CD4-positive, alpha-beta T cell (primary cell): ENCODE measurements at regions not wholly inside any gene's neighbourhood (a gene's known extent, or its start where the extent isn't known, plus 50 kb on each side); places are given as distances from the start of the nearest gene placed in this dataset.
A peak's percentile ranks its signal among the peaks of the same experiment; 100 is the strongest.

ENCODE experiments used
- ATAC-seq: fragments of 200-7000 bp; cut with Tn5 transposase; one replicate; pipeline ENCODE4 v1.10.0; 2022; ENCODE audit warnings: mild to moderate bottlenecking; ENCODE audit not compliant: poor library complexity
- CTCF ChIA-PET: fragments of 350-600 bp; sonication (Branson Sonifier 250); formaldehyde crosslinking; loops from one replicate; lab custom pipeline; 2021; ENCODE audit warnings: antibody characterized with exemption, inconsistent platforms; lab: Charles Lee
- POLR2A ChIA-PET: fragments of 350-600 bp; sonication (Branson Sonifier 250); formaldehyde crosslinking; loops from one replicate; lab custom pipeline; 2021; ENCODE audit warnings: antibody characterized with exemption, inconsistent platforms; lab: Charles Lee
- DNase-seq, 14 experiments: peaks; one replicate each; pipeline ENCODE4 v3.0.0-alpha.2; 2013 to 2020; ENCODE audit warnings: mixed read lengths in 2 of 14
- H3K27ac ChIP-seq, 2 donors: one replicate each; pipeline versions ENCODE4 v1.5.1 to v1.7.0; 2013; ENCODE audit warnings: low read length in 2 of 2, low read depth in 1 of 2, mild to moderate bottlenecking in 1 of 2
- H3K27me3 ChIP-seq, 2 experiments: 1 replicate in 1 of 2; 2 replicates in 1 of 2; pipeline versions ENCODE4 v1.6.1 to v1.7.0; 2013; ENCODE audit warnings: low read length in 2 of 2, control low read depth in 1 of 2, mild to moderate bottlenecking in 1 of 2, moderate library complexity in 1 of 2; ENCODE audit not compliant: insufficient read depth in 2 of 2, control insufficient read depth in 1 of 2
- H3K36me3 ChIP-seq: one replicate; pipeline ENCODE4 v1.6.1; 2013; ENCODE audit warnings: low read length, control low read depth; ENCODE audit not compliant: insufficient read depth
- H3K4me1 ChIP-seq: one replicate; pipeline ENCODE4 v1.6.1; 2013; ENCODE audit warnings: low read length, control low read depth; ENCODE audit not compliant: insufficient read depth
- H3K4me3 ChIP-seq: one replicate; pipeline ENCODE4 v1.5.1; 2013; ENCODE audit warnings: mild to moderate bottlenecking, low read length, moderate library complexity
- H3K9me3 ChIP-seq, 2 experiments: 1 replicate in 1 of 2; 2 replicates in 1 of 2; pipeline versions ENCODE4 v1.6.1 to v1.7.0; 2013; ENCODE audit warnings: low read length in 2 of 2, mild to moderate bottlenecking in 2 of 2, control low read depth in 1 of 2, moderate library complexity in 1 of 2; ENCODE audit not compliant: control insufficient read depth in 1 of 2, insufficient read depth in 1 of 2
- H3K27ac Mint-ChIP-seq: one replicate; pipeline ENCODE4 v1.8.0; 2020; ENCODE audit warnings: mixed read lengths
- H3K27me3 Mint-ChIP-seq: one replicate; pipeline ENCODE4 v1.8.0; 2021; ENCODE audit warnings: mixed read lengths
- H3K36me3 Mint-ChIP-seq: one replicate; pipeline ENCODE4 v1.8.0; 2021; ENCODE audit warnings: low read depth, mixed read lengths
- H3K4me1 Mint-ChIP-seq: one replicate; pipeline ENCODE4 v1.8.0; 2021; ENCODE audit warnings: low read depth, mixed read lengths
- H3K4me3 Mint-ChIP-seq: one replicate; pipeline ENCODE4 v1.8.0; 2020; ENCODE audit warnings: mild to moderate bottlenecking, mixed read lengths
- H3K9me3 Mint-ChIP-seq: one replicate; pipeline ENCODE4 v1.8.0; 2020; ENCODE audit warnings: mixed read lengths
- CTCF ChIP-seq: fragments of 200-600 bp; IDR thresholded peaks from one replicate; pipeline ENCODE4 v1.8.0; 2022; ENCODE audit warnings: antibody characterized with exemption, mild to moderate bottlenecking
- intact Hi-C, 2 experiments: fragments of 100-400 bp; cut with DNase I in 1 of 2; cut with micrococcal nuclease in 1 of 2; formaldehyde crosslinking; loops; one replicate each; pipeline versions ENCODE4 v1.15.1 to v1.9.0; 2023 to 2025; cut with DNase I, micrococcal nuclease

DNA sequence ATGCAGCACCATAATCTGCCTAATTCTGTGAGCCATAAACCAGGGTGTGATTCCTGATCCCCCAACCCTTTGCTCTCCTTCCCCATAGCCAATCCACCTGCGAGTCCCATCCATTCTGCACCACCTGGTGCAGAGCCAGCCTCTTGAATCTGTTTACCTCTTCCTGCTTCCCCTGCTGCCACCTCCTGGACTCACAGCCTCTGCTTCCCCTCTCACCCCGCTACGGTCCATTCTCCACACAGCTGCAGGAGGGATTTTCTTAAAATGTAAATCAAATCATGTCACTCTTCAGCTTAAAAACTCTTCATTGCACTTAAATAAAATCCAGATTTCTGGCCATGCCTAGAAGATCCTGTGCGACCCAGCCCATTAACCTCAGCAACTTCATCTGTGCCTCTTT lies 186.7 kb downstream of the FOXD2 start:
- CTCF ChIA-PET: no interaction called here
- Histone ChIP-seq H3K4me3 (no peak overlapping the region), H3K36me3 (no peaks in the 10 kb centered on the region), H3K4me1 (no peaks in the 10 kb centered on the region), H3K9me3 (no peaks in the 10 kb centered on the region), H3K27me3 (no peaks in the 10 kb centered on the region), H3K27ac (no peak overlapping the region)
- no peaks in the 10 kb centered on the region for H3K4me1 Mint-ChIP-seq
- TF ChIP-seq CTCF: no peak
- H3K27me3 Mint-ChIP-seq: peaks cover 18% of the 10 kb centered on the region
- intact Hi-C loops: no loop called here
- no peak overlapping the region for H3K4me3 Mint-ChIP-seq
- POLR2A ChIA-PET: no interaction called here
- no peaks in the 10 kb centered on the region for H3K36me3 Mint-ChIP-seq
- ATAC-seq: no peak
- DNase-seq: peak in 1 of 14 experiments; percentile 23
- no peak overlapping the region for H3K27ac Mint-ChIP-seq
- no peaks in the 10 kb centered on the region for H3K9me3 Mint-ChIP-seq

DNA sequence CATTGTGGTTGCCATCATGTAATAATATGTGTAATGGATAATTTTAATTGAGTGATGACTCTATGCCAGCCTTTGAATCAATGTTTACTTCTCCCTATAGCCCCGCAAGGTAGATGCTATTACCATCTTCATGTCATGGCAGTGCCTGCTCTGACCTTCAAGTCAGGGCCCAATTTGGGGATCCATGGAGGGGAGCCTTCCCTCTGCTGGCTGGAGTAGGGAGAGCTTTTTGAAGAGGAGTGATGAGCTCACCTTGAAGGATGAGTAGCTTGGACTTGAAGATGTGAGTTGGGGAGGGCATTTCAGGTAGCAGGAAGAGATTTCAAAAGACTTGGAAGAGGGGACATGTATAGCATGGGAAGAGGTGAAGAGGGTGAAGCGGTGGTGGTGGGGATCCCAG lies 189.2 kb downstream of the FOXD2 start:
- Histone ChIP-seq H3K27me3 (peaks cover 0 to 3% of the 10 kb centered on the region in 2 experiments), H3K27ac (no peak overlapping the region), H3K36me3 (no peaks in the 10 kb centered on the region), H3K4me3 (no peak overlapping the region), H3K4me1 (no peaks in the 10 kb centered on the region), H3K9me3 (no peaks in the 10 kb centered on the region)
- Mint-ChIP-seq H3K27ac (no peak overlapping the region), H3K4me1 (no peaks in the 10 kb centered on the region), H3K36me3 (no peaks in the 10 kb centered on the region), H3K9me3 (no peaks in the 10 kb centered on the region), H3K4me3 (no peak overlapping the region), H3K27me3 (peaks cover 30% of the 10 kb centered on the region)
- intact Hi-C loops: no loop called here
- POLR2A ChIA-PET: no interaction called here
- ATAC-seq: no peak
- CTCF ChIA-PET: no interaction called here
- DNase-seq: no peak
- no peak for TF ChIP-seq CTCF

- TF ChIP-seq CTCF: no peak
- Histone ChIP-seq H3K27ac (no peak overlapping the region), H3K4me1 (no peaks in the 10 kb centered on the region), H3K27me3 (peaks cover 0 to 3% of the 10 kb centered on the region in 2 experiments), H3K36me3 (no peaks in the 10 kb centered on the region), H3K9me3 (no peaks in the 10 kb centered on the region), H3K4me3 (no peak overlapping the region)
- Mint-ChIP-seq H3K4me3 (no peak overlapping the region), H3K36me3 (no peaks in the 10 kb centered on the region), H3K4me1 (no peaks in the 10 kb centered on the region), H3K27me3 (peaks cover 37% of the 10 kb centered on the region), H3K9me3 (no peaks in the 10 kb centered on the region), H3K27ac (no peak overlapping the region)
- ChIA-PET CTCF (no interaction called here), POLR2A (no interaction called here)
- DNase-seq: no peak
- no peak for ATAC-seq
- intact Hi-C loops: no loop called here
These were observed 189.9 kb downstream of the FOXD2 start for GRCh38 chr1:47627471-47628370.
